ENCODE measurements at regions not wholly inside any gene's neighbourhood (a gene's known extent, or its start where the extent isn't known, plus 50 kb on each side); places are given as distances from the start of the nearest gene placed in this dataset.

DNA sequence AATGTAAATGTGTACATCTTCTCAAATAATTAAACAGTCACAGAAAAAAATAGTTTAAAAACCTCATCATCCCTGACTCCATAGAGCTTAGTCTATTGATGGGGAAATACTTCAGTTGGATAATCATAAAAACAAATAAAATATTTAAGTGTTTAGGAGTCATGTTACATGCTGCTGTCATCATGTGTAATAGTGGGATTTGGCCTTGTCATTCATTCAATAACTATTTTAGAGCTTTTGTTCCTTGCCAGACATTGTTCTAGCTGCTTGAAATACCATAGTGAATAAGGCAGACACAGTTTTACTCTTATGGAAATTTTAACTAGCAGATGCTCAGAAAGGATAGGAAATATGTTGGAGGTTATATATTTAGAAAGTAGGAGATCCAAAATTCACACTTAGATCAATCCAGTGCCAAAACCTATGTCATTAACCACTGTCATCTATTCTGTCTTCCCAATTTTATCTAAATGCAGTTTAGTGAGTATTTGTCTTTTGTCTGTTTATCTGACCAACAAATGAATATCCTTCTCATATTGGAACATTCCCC lies 324.7 kb downstream of the CASP12 start:
- Mint-ChIP-seq H3K9me3 (peaks cover 5% of the 10 kb centered on the region), H3K27ac (no peak overlapping the region), H3K27me3 (no peaks in the 10 kb centered on the region), H3K36me3 (no peaks in the 10 kb centered on the region), H3K4me3 (no peak overlapping the region), H3K4me1 (no peaks in the 10 kb centered on the region)

GRCh38 chr11:104572279-104572678 lies 326.0 kb downstream of the CASP12 start:
- Mint-ChIP-seq H3K36me3 (no peaks in the 10 kb centered on the region), H3K4me3 (no peak overlapping the region), H3K27me3 (no peaks in the 10 kb centered on the region), H3K4me1 (no peaks in the 10 kb centered on the region), H3K27ac (no peak overlapping the region), H3K9me3 (peaks cover 5% of the 10 kb centered on the region)

DNA sequence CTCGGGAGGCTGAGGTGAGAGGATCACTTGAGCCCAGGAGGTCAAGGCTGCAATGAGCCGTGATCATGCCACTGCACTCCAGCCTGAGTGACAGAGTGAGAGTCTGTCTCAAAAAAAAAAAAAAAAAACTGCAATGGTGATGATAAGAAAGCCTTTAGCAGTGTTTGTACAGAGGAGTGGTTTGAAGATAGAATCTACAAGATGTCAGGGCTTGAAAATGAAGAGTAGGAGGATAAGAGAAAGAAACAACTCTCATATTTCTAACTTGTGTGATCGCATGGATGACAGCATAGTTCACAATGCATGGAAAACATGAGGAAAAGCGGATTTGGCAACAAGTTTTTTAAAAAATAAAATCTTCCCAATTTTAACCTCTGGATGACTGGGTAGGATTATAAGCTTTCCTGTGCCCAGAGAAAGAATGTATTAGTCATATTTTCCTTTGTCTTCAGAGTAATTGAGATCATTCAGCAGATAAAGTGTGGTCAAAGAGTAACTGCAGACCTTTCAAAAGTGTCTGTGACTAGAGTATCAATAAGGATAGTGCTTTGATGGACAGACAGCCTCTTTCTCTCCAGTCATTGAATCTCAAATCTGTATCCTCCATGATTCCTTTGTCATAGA lies 328.1 kb downstream of the CASP12 start:
- no peaks in the 10 kb centered on the region for H3K9me3 Mint-ChIP-seq
- H3K36me3 Mint-ChIP-seq, result no peaks in the 10 kb centered on the region
- H3K27me3 Mint-ChIP-seq, result no peaks in the 10 kb centered on the region
- no peak overlapping the region for H3K4me3 Mint-ChIP-seq
- H3K4me1 Mint-ChIP-seq, result no peaks in the 10 kb centered on the region
- H3K27ac Mint-ChIP-seq, result no peak overlapping the region

DNA sequence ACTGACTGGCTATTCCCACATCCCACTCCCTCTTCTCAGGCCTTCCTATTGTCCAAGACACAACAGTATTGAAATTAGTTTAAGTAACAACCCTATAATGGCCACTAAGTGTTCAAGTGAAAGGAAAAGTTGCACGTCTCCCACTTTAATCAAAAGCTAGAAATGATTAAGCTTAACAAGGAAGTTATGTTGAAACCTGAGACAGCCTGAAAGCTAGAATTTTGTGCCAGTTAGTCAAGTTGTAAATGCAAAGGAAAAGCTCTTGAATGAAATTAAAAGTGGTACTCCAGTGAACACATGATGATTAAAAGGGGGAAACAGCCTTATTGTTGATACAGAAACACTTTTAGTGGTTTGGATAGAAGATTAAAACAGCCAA lies 332.7 kb downstream of the CASP12 start:
- Mint-ChIP-seq H3K27me3 (no peaks in the 10 kb centered on the region), H3K9me3 (no peaks in the 10 kb centered on the region), H3K27ac (no peak overlapping the region), H3K4me3 (no peak overlapping the region), H3K4me1 (no peaks in the 10 kb centered on the region), H3K36me3 (no peaks in the 10 kb centered on the region)

GRCh38 chr11:104564921-104565582 lies 333.2 kb downstream of the CASP12 start:
- no peaks in the 10 kb centered on the region for H3K27me3 Mint-ChIP-seq
- H3K9me3 Mint-ChIP-seq, result no peaks in the 10 kb centered on the region
- H3K4me1 Mint-ChIP-seq, result no peaks in the 10 kb centered on the region
- H3K36me3 Mint-ChIP-seq, result no peaks in the 10 kb centered on the region
- H3K4me3 Mint-ChIP-seq, result no peak overlapping the region
- no peak overlapping the region for H3K27ac Mint-ChIP-seq

GRCh38 chr11:104556606-104557301 lies 341.5 kb downstream of the CASP12 start:
- Mint-ChIP-seq H3K27me3 (peaks cover 7% of the 10 kb centered on the region), H3K9me3 (no peaks in the 10 kb centered on the region), H3K4me1 (peaks cover 10% of the 10 kb centered on the region), H3K36me3 (no peaks in the 10 kb centered on the region), H3K4me3 (no peak overlapping the region), H3K27ac (no peak overlapping the region)

DNA sequence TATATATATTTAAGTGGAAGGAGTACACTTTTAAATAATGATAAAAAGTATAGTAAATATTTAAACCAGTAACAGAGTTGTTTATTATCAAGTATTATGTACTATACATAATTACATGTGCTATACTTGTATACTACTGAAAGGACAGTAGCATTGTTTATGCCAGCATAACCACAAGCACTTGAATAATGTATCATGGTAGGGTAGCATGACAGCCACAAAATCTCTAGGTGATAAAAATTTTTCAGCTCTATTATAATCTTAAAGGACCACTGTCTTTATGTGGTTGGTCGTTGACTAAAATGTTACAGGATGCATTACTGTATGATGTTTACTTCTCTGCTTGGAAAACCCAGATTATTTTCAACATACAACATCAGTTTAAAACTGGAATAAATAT lies 349.2 kb downstream of the CASP12 start:
- Mint-ChIP-seq H3K27ac (no peak overlapping the region), H3K27me3 (peaks cover 2% of the 10 kb centered on the region), H3K4me3 (no peak overlapping the region), H3K9me3 (no peaks in the 10 kb centered on the region), H3K36me3 (no peaks in the 10 kb centered on the region), H3K4me1 (peaks cover 13% of the 10 kb centered on the region)

DNA sequence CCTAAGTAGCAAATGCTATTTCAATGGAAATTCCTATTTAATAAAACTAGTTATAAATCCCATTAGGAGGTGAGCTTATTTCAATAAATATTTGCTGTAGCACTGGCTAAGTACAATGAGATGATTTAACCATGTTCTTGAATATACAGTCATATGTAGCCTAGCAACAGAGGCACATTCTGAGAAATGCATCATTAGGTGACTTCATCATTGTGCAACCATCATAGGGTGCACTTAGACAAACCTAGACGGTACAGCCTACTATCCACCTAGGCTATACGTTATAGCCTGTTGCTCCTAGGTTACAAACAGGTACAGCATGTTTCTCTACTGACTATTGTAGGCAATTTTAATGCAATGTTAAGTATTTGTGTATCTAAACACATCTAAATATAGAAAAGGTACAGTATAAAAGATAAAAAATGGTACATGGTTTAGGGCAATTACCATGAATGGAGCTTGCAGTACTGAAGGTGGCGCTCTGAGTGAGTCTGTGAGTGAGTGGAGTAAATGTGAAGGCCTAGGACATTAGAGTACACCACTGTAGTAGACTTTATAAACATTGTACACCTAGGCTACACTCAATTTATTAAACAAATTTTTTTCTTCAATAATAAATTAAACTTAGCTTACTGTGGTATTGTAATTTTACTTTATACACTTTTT lies 350.1 kb downstream of the CASP12 start:
- Mint-ChIP-seq H3K9me3 (no peaks in the 10 kb centered on the region), H3K36me3 (no peaks in the 10 kb centered on the region), H3K27me3 (peaks cover 2% of the 10 kb centered on the region), H3K4me3 (no peak overlapping the region), H3K4me1 (peaks cover 13% of the 10 kb centered on the region), H3K27ac (no peak overlapping the region)

- no peaks in the 10 kb centered on the region for H3K27me3 Mint-ChIP-seq
- no peaks in the 10 kb centered on the region for H3K9me3 Mint-ChIP-seq
- H3K27ac Mint-ChIP-seq, result no peak overlapping the region
- H3K4me1 Mint-ChIP-seq, result peaks cover 1% of the 10 kb centered on the region
- H3K36me3 Mint-ChIP-seq, result no peaks in the 10 kb centered on the region
- no peak overlapping the region for H3K4me3 Mint-ChIP-seq
These were observed 351.8 kb downstream of the CASP12 start for GRCh38 chr11:104546501-104546900.

DNA sequence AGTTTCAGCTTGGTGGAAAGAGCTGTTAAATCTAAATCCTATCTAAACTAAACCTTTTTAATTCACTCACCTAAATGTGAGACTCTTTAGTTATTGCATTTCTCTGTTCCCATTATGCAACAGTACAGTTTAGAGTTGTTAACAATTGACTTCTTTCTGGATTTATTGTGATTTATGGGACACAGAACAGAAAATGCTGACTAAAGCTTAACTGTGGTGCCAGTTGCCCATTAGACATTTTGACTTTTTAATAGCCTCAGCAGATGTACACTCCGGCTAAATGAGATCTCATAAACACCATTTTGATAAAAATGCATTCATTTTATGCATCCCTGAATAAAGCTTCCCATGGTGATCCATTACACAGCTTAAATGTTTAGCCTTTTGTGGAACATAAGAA lies 356.6 kb downstream of the CASP12 start:
- no peaks in the 10 kb centered on the region for H3K9me3 Mint-ChIP-seq
- no peak overlapping the region for H3K4me3 Mint-ChIP-seq
- H3K27ac Mint-ChIP-seq, result no peak overlapping the region
- H3K4me1 Mint-ChIP-seq, result no peaks in the 10 kb centered on the region
- no peaks in the 10 kb centered on the region for H3K36me3 Mint-ChIP-seq
- peaks cover 2% of the 10 kb centered on the region for H3K27me3 Mint-ChIP-seq

DNA sequence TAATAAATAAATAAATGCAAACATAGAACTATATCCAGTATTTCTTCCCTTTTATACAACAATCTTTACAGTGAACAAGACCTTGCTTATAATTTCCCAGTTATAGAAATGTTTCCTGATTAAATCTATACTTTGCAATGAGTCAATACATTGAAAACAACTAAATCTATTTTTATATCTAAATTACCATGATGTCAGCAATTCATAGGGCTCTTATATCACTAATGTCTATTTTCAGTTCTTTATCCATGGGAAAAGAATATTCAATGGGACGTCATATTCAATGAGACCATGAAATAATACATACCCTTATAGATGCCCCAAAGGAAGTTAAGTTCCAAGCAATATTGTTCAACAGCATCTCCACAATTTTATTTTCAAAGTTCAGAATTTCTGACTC lies 359.9 kb downstream of the CASP12 start:
- Mint-ChIP-seq H3K4me1 (no peaks in the 10 kb centered on the region), H3K4me3 (no peak overlapping the region), H3K27me3 (peaks cover 2% of the 10 kb centered on the region), H3K36me3 (no peaks in the 10 kb centered on the region), H3K27ac (no peak overlapping the region), H3K9me3 (no peaks in the 10 kb centered on the region)

DNA sequence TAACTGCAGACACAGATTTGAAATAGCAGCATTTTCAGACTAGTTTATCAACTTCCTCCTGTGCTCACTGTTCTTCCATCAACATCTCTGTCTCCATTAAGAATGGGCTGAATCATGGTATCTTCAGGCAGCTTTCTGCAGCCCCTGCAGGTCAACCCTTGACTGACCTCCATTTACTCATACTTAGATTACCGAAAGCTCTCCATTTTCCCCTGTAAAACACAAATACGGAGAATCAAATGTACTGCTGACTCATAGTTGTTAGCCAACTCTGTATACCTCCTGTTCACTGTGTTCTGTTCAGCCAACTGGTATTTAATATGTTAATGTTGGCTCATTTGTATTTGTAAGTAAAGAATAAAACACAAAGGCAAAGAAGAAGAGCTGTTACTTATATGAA lies 364.0 kb downstream of the CASP12 start:
- Mint-ChIP-seq H3K36me3 (no peaks in the 10 kb centered on the region), H3K4me1 (no peaks in the 10 kb centered on the region), H3K9me3 (no peaks in the 10 kb centered on the region), H3K27ac (no peak overlapping the region), H3K4me3 (no peak overlapping the region), H3K27me3 (peaks cover 4% of the 10 kb centered on the region)

- Mint-ChIP-seq H3K27me3 (peaks cover 2% of the 10 kb centered on the region), H3K4me3 (no peak overlapping the region), H3K36me3 (no peaks in the 10 kb centered on the region), H3K27ac (no peak overlapping the region), H3K4me1 (no peaks in the 10 kb centered on the region), H3K9me3 (no peaks in the 10 kb centered on the region)
These were observed 366.4 kb downstream of the CASP12 start for GRCh38 chr11:104531894-104532293.

GRCh38 chr11:104531075-104531474 lies 367.1 kb upstream of the PDGFD start:
- H3K4me3 Mint-ChIP-seq, result no peak overlapping the region
- peaks cover 2% of the 10 kb centered on the region for H3K27me3 Mint-ChIP-seq
- H3K27ac Mint-ChIP-seq, result no peak overlapping the region
- H3K9me3 Mint-ChIP-seq, result no peaks in the 10 kb centered on the region
- H3K36me3 Mint-ChIP-seq, result no peaks in the 10 kb centered on the region
- H3K4me1 Mint-ChIP-seq, result no peaks in the 10 kb centered on the region

GRCh38 chr11:104529906-104530305 lies 366.0 kb upstream of the PDGFD start:
- H3K27me3 Mint-ChIP-seq, result peaks cover 2% of the 10 kb centered on the region
- no peaks in the 10 kb centered on the region for H3K4me1 Mint-ChIP-seq
- no peak overlapping the region for H3K4me3 Mint-ChIP-seq
- no peaks in the 10 kb centered on the region for H3K36me3 Mint-ChIP-seq
- no peaks in the 10 kb centered on the region for H3K9me3 Mint-ChIP-seq
- H3K27ac Mint-ChIP-seq, result no peak overlapping the region

- Mint-ChIP-seq H3K4me3 (no peak overlapping the region), H3K27me3 (peaks cover 2% of the 10 kb centered on the region), H3K4me1 (no peaks in the 10 kb centered on the region), H3K36me3 (no peaks in the 10 kb centered on the region), H3K27ac (no peak overlapping the region), H3K9me3 (no peaks in the 10 kb centered on the region)
These were observed 365.3 kb upstream of the PDGFD start for GRCh38 chr11:104529213-104529612.
